MM.1S (cell line): ENCODE measurements at regions not wholly inside any gene's neighbourhood (a gene's known extent, or its start where the extent isn't known, plus 50 kb on each side); places are given as distances from the start of the nearest gene placed in this dataset.
"Not testable (repeated sequence)": the region's sequence is repeated elsewhere in the genome, so short reads cannot be mapped to it uniquely, and the experiment has no call there.

ENCODE experiments used
- DNase-seq: peaks from one replicate; pipeline ENCODE4 v3.0.0-alpha.2; 2015
- H2AFZ ChIP-seq: fragments of 300-600 bp; sonication (generic); 2 replicates; pipeline ENCODE4 v1.6.0; 2016; ENCODE audit warnings: antibody characterized with exemption, low read length
- H3F3A ChIP-seq: fragments of 300-600 bp; sonication (generic); 2 replicates; pipeline ENCODE4 v1.6.1; 2016; ENCODE audit warnings: mild to moderate bottlenecking, antibody characterized with exemption, low read length, moderate library complexity, mixed read lengths; ENCODE audit not compliant: insufficient read depth
- H3K27ac ChIP-seq: fragments of 300-600 bp; sonication (generic); 2 replicates; pipeline ENCODE4 v1.5.1; 2016; ENCODE audit warnings: mild to moderate bottlenecking, low read length
- H3K27me3 ChIP-seq: fragments of 300-600 bp; sonication (generic); replicated peaks from 2 replicates; pipeline ENCODE4 v1.6.0; 2016; ENCODE audit warnings: low read length; ENCODE audit not compliant: insufficient read depth
- H3K36me3 ChIP-seq: fragments of 300-600 bp; sonication (generic); replicated peaks from 2 replicates; pipeline ENCODE4 v1.6.1; 2016; ENCODE audit warnings: mild to moderate bottlenecking, low read length, mixed read lengths; ENCODE audit not compliant: insufficient read depth
- H3K4me1 ChIP-seq: fragments of 300-600 bp; sonication (generic); 2 replicates; pipeline ENCODE4 v1.6.1; 2016; ENCODE audit warnings: low read length, mixed read lengths
- H3K4me2 ChIP-seq: fragments of 300-600 bp; sonication (generic); 2 replicates; pipeline ENCODE4 v1.6.0; 2016; ENCODE audit warnings: low read depth, low read length
- H3K4me3 ChIP-seq: fragments of 300-600 bp; sonication (generic); 2 replicates; pipeline ENCODE4 v1.5.1; 2016; ENCODE audit warnings: low read length, mixed read lengths
- H3K79me2 ChIP-seq: fragments of 300-600 bp; sonication (generic); 2 replicates; pipeline ENCODE4 v1.6.1; 2016; ENCODE audit warnings: mixed run types, low read length, mixed read lengths
- H3K9ac ChIP-seq: fragments of 300-600 bp; sonication (generic); 2 replicates; pipeline ENCODE4 v1.6.1; 2016; ENCODE audit warnings: low read length, mixed read lengths
- H3K9me2 ChIP-seq: fragments of 300-600 bp; sonication (generic); replicated peaks from 2 replicates; pipeline ENCODE4 v1.6.1; 2016; ENCODE audit warnings: mild to moderate bottlenecking, low read length, mixed read lengths; ENCODE audit not compliant: insufficient read depth
- H3K9me3 ChIP-seq: fragments of 300-600 bp; sonication (generic); replicated peaks from 2 replicates; pipeline ENCODE4 v1.6.1; 2016; ENCODE audit warnings: mild to moderate bottlenecking, low read length, mixed read lengths; ENCODE audit not compliant: insufficient read depth
- H4K20me1 ChIP-seq: fragments of 300-600 bp; sonication (generic); 2 replicates; pipeline ENCODE4 v1.6.1; 2016; ENCODE audit warnings: mild to moderate bottlenecking, low read length, moderate library complexity, mixed read lengths; ENCODE audit not compliant: insufficient read depth
- CTCF ChIP-seq: fragments of 300-600 bp; sonication (generic); IDR thresholded peaks from 2 replicates; pipeline ENCODE4 v1.5.1; 2016; ENCODE audit warnings: antibody characterized with exemption, low read length, mixed read lengths
- EZH2 ChIP-seq: fragments of 300-600 bp; sonication (generic); optimal IDR thresholded peaks from 2 replicates; pipeline ENCODE3; 2017; ENCODE audit warnings: low read depth, mild to moderate bottlenecking, antibody characterized with exemption, low read length, mixed read lengths
- EZH2phosphoT487 ChIP-seq: fragments of 300-600 bp; sonication (generic); IDR thresholded peaks from 2 replicates; pipeline ENCODE4 v1.6.1; 2018; ENCODE audit warnings: antibody characterized with exemption, low read length

DNA sequence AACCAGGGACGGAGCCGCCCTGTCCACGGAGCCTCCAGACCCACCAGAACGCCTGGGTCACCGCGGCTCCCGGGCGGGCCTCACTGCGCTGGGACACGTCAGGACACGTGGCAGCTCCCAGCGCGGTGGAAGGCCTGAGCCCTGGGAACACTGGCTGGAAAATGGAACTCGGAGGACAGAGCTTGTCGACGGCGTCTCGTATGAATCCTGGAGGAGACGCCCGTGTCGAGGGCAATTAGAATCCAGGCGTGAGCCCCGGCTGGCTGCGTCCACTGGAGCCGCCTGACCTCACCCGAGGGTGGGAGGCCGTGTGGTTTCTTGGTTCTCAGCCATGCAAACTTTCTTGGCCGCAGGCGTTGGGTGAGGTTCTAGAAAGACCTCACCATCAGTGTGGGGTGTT, 173.9 kb downstream of the LAT start:
- Histone ChIP-seq H3K9ac (no peak overlapping the region), H3K4me3 (no peak overlapping the region), H3F3A (no peaks in the 10 kb centered on the region), H3K4me1 (no peaks in the 10 kb centered on the region), H3K9me2 (no peaks in the 10 kb centered on the region), H4K20me1 (no peaks in the 10 kb centered on the region), H3K4me2 (no peak overlapping the region), H3K36me3 (no peaks in the 10 kb centered on the region), H2AFZ (no peak overlapping the region), H3K27ac (no peak overlapping the region), H3K27me3 (peaks cover 10% of the 10 kb centered on the region), H3K79me2 (no peaks in the 10 kb centered on the region), H3K9me3 (no peaks in the 10 kb centered on the region)
- no peak for DNase-seq
- TF ChIP-seq EZH2phosphoT487 (no peak), CTCF (no peak), EZH2 (no peak)

DNA sequence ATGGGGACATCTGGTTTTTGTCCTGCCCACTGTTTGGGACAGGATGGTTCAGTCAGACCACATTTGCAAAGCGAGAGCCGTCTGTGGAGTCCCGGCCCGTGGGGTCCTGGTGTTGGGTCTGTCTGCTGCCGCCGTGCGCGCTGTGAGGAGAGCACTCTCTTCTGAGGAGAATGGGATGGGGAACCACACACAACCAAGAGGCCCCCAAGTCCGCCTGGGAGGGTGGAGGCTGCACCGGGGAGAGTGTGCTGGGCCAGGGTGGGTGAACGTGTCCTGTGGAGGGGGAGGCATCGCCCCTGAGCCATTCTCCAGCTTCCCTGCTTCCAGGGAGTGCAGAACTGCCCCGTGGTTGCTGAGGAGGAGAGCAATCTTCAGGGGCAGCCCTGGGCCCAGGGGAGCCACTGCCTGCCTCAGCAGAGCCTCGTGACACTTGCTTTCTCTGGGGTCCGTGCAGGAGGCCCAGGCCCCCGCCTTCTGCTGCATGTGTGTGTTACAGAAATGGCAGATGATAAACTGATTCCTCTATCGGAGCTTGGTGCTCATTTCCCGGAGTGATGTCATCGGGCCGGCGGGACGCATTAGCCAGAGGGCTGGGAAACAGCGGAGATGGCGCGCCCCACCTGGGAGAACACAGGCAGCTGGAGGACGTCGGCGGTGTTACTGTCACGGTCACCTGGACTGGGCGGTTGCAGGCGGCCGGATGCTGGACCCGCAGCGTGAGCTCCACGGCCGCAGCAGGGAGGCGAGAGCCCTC, 173.4 kb downstream of the LAT start:
- not testable (repeated sequence) for H3K9me3 ChIP-seq, H3K9me2 ChIP-seq, H3F3A ChIP-seq, H3K9ac ChIP-seq, H4K20me1 ChIP-seq, DNase-seq, H3K36me3 ChIP-seq, H2AFZ ChIP-seq, H3K27ac ChIP-seq, H3K79me2 ChIP-seq, H3K4me3 ChIP-seq, H3K4me2 ChIP-seq, H3K4me1 ChIP-seq
- peaks cover 10% of the 10 kb centered on the region for H3K27me3 ChIP-seq

GRCh38 chr16:29157051-29157923, 172.4 kb downstream of the LAT start:
- not testable (repeated sequence) for H3K4me2 ChIP-seq, H3K9ac ChIP-seq, H2AFZ ChIP-seq, H3K27ac ChIP-seq, H3K36me3 ChIP-seq, H3K79me2 ChIP-seq, H3K9me3 ChIP-seq, H3K4me1 ChIP-seq, DNase-seq, H3K9me2 ChIP-seq, H4K20me1 ChIP-seq, H3K4me3 ChIP-seq, H3F3A ChIP-seq
- H3K27me3 ChIP-seq = peaks cover 10% of the 10 kb centered on the region

DNA sequence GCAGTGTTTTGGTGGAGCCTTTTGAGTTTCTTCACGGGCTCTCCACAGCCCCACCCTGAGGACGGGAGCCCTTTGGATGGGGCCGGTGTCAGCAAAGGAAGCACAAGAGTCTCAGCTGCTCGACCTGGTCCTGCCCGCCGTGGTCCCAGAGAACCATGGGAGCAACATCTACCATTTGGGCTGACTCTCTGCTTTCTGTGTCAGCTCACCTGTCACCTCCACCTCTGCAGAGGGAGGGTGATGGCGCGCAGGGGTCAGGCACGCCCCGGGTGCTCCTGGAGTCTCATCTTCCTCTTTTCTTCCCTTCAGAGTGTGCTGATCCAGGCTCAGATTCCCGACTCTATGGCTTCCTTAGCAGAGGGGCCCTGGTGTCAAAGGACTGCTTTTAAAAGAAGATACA, 171.7 kb downstream of the LAT start:
- Histone ChIP-seq H3K9me2 (no peaks in the 10 kb centered on the region), H3K4me1 (no peaks in the 10 kb centered on the region), H3K4me3 (no peak overlapping the region), H3K36me3 (no peaks in the 10 kb centered on the region), H3K27ac (no peak overlapping the region), H2AFZ (no peak overlapping the region), H3K4me2 (no peak overlapping the region), H3F3A (no peaks in the 10 kb centered on the region), H3K27me3 (peaks cover 10% of the 10 kb centered on the region), H3K9ac (no peak overlapping the region), H4K20me1 (no peaks in the 10 kb centered on the region), H3K9me3 (no peaks in the 10 kb centered on the region), H3K79me2 (no peaks in the 10 kb centered on the region)
- TF ChIP-seq EZH2phosphoT487 = no peak
- no peak for TF ChIP-seq EZH2
- no peak for TF ChIP-seq CTCF
- no peak for DNase-seq

DNA sequence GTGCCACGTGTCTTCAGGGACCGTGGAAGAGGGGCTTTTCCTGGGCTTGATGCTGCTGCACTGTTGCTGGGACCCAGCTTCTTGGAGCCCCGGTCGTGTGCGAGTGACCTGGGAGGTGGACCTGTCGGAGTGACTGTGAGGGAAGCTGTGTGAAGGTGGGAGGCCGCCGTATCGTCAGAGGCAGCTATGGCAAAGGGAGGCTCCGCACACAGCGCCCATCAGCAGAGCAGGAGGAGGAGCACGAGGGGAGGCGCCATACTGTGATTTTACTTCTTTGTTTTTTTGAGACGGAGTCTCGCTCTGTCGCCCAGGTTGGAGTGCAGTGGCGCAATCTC, 171.0 kb downstream of the LAT start:
- not testable (repeated sequence) for H3K9me2 ChIP-seq, H3K36me3 ChIP-seq, H3K4me2 ChIP-seq, H3K4me1 ChIP-seq, H3K9ac ChIP-seq, H2AFZ ChIP-seq, H3K79me2 ChIP-seq, H3F3A ChIP-seq, H3K27ac ChIP-seq, H3K9me3 ChIP-seq, H4K20me1 ChIP-seq, DNase-seq, H3K4me3 ChIP-seq
- H3K27me3 ChIP-seq = peaks cover 10% of the 10 kb centered on the region

DNA sequence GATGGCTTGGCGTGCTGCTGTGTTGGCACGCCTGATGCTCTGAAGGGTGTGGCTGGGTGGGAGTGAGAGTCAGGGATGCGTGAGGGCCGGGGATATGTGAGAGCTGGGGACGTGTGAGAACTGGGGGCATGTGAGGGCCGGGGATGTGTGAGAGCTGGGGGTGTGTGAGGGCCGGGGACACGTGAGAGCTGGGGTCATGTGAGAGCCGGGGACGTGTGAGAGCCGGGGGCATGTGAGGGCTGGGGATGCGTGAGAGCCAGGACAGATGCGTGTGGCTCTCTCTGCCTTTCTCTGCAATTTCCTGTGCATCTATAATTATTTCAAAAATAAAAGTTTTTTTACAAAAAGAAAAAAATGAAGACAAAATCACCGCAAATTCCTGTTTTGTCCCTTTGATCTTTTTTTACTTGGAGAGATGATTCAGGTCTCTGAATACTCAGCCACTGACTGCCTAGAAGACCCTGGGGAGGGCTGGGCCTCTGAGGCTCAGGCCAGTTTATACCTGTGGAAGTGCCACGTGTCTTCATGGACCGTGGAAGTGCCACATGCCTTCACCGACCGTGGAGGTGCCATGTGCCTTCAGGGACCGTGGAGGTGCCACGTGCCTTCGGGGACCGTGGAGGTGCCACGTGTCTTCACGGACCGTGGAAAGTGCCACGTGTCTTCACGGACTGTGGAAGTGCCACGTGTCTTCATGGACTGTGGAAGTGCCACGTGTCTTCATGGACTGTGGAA, 170.4 kb downstream of the LAT start:
- H3K79me2 ChIP-seq, H3K4me2 ChIP-seq, H3K9me2 ChIP-seq: not testable (repeated sequence)

More for the DNA sequence above, 170.4 kb downstream of the LAT start:
- not testable (repeated sequence) for H3K9ac ChIP-seq, H3K4me3 ChIP-seq, H3K4me1 ChIP-seq, H3K27ac ChIP-seq, DNase-seq, H3K36me3 ChIP-seq, H4K20me1 ChIP-seq, H3F3A ChIP-seq, H2AFZ ChIP-seq, H3K9me3 ChIP-seq
- peaks cover 10% of the 10 kb centered on the region for H3K27me3 ChIP-seq
